ENCODE measurements at regions not wholly inside any gene's neighbourhood (a gene's known extent, or its start where the extent isn't known, plus 50 kb on each side); places are given as distances from the start of the nearest gene placed in this dataset.

- TF ChIP-seq ETV6 (CRISPR knock-in tag; conservative IDR thresholded peaks at IDR 0.05) (no peak), JUND (CRISPR knock-in tag; IDR thresholded peaks at IDR 0.05) (no peak), ZNF468 (CRISPR knock-in tag; IDR thresholded peaks at IDR 0.05) (no peak), ELK4 (CRISPR knock-in tag; IDR thresholded peaks at IDR 0.05; ENCODE audit: borderline replicate concordance) (no peak), HNRNPL (IDR thresholded peaks at IDR 0.05; ENCODE audit: low read depth, low read length) (no peak)
Observed at GRCh38 chr13:65882810-65883209, 1347.3 kb downstream of the PCDH9 start.
